ENCODE measurements at regions not wholly inside any gene's neighbourhood (a gene's known extent, or its start where the extent isn't known, plus 50 kb on each side); places are given as distances from the start of the nearest gene placed in this dataset.
"Not testable (repeated sequence)": the region's sequence is repeated elsewhere in the genome, so short reads cannot be mapped to it uniquely, and the experiment has no call there.

GRCh38 chr2:34750742-34751141 is 1151.6 kb upstream of the FAM98A start:
- not testable (repeated sequence) for DNase-seq (ENCODE audit: low read depth in 4 of 4, low spot score in 1 of 4)

- DNase-seq (ENCODE audit: low read depth in 4 of 4, low spot score in 1 of 4), result no peak
Observed at GRCh38 chr2:34747643-34748042, 1148.5 kb upstream of the FAM98A start.

GRCh38 chr2:34738691-34739090 is 1139.6 kb upstream of the FAM98A start:
- no peak for DNase-seq (ENCODE audit: low read depth in 4 of 4, low spot score in 1 of 4)

DNA sequence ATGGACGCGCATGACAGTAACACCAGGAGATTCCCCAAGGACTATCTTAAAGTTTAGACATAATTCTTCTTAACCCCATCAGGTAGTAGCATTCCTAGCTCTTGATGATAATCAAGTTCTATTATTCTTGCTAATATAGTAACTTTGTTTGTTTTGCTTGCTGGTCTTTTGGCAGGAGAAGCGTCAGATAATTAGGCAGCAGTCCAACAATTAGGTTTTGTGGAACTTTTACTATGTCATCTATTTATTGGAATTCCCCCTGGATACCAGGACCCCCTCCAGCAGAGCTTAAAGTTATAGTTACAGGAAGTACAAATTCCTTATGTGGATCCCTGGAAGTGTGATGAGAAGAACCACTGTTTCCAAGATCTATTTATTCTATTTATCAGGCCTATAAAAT is 1138.0 kb upstream of the FAM98A start:
- no peak for DNase-seq (ENCODE audit: low read depth in 4 of 4, low spot score in 1 of 4)

- no peak for DNase-seq (ENCODE audit: low read depth in 4 of 4, low spot score in 1 of 4)
Observed at GRCh38 chr2:34736482-34736881, 1137.4 kb upstream of the FAM98A start.

GRCh38 chr2:34734662-34735061 is 1135.6 kb upstream of the FAM98A start:
- no peak for DNase-seq (ENCODE audit: low read depth in 4 of 4, low spot score in 1 of 4)

- no peak for DNase-seq (ENCODE audit: low read depth in 4 of 4, low spot score in 1 of 4)
Observed at GRCh38 chr2:34734042-34734441, 1134.9 kb upstream of the FAM98A start.

GRCh38 chr2:34731292-34731691 is 1132.2 kb upstream of the FAM98A start:
- no peak for DNase-seq (ENCODE audit: low read depth in 4 of 4, low spot score in 1 of 4)

GRCh38 chr2:34729845-34730244 is 1130.7 kb upstream of the FAM98A start:
- DNase-seq (ENCODE audit: low read depth in 4 of 4, low spot score in 1 of 4), result no peak

DNA sequence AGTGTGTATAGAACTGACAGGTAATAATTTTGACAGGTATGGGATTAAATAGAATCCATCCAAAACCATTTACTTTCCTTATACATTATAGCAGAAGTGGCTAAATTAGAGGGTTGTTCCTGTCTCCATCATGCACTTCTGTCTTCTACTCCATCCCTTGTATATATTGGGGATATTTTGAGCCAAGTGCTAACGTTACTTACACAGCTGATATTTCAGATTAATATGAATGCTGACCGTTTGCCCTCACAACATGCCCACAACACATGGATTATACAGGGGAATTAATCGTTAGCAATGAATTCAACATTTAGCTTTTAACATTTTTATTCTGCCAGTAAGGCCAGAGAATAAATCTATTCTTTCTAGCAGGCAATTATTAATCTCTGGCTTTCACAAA is 1125.0 kb upstream of the FAM98A start:
- DNase-seq (ENCODE audit: low read depth in 4 of 4, low spot score in 1 of 4), result no peak

- DNase-seq (ENCODE audit: low read depth in 4 of 4, low spot score in 1 of 4), result no peak
Observed at GRCh38 chr2:34723683-34724082, 1124.6 kb upstream of the FAM98A start.

DNA sequence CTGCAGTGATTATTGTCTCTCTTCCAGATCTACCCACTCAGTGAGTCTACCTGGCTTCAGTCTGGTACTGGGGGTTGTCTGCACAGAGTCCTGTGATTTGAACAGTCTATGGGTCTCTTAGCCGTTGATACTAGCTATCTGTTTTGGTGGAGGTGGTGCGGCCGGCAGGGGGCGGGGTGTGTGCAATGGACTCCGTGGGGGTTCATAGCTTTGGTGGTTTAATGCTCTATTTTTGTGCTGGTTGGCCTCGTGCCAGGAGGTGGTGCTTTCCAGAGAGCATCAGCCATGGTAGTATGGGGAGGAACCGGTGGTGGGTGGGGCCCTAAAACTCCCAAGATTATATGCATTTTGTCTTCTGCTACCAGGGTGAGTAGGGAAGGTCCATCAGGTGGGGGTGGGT is 1120.1 kb upstream of the FAM98A start:
- no peak for DNase-seq (ENCODE audit: low read depth in 4 of 4, low spot score in 1 of 4)

DNA sequence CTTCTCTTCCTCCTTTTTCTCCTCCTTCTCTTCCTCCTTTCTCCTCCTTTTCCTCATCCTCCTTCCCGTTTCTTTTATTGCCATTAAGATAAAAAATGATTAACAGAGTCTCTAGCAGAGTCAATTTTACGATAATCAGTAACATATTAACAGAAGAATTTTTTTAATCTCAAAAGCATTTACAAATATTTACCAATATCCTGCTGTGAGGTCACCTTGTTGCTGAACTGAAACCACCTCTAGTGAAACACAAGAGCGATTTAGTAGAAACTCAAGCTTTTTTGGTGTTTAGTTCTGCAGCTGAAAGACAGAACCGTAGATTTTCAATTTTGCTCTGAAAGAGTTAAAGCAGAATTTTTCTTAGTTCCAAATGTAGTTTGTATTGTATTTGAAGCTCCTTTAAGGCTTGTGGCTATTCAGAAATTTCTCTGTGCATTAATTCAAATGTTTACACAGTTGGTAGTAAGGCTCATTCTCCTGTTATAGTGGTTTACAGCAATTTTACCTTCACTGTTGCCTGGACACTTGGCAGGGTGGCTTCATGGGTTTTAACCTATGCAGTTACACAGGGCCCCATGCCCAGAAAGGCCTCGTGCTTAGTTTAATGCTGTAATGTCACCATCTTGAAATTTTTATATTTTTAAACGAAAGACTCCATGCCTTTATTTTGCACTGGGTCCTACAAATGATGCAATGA is 1106.6 kb upstream of the FAM98A start:
- no peak for DNase-seq (ENCODE audit: low read depth in 4 of 4, low spot score in 1 of 4)

DNA sequence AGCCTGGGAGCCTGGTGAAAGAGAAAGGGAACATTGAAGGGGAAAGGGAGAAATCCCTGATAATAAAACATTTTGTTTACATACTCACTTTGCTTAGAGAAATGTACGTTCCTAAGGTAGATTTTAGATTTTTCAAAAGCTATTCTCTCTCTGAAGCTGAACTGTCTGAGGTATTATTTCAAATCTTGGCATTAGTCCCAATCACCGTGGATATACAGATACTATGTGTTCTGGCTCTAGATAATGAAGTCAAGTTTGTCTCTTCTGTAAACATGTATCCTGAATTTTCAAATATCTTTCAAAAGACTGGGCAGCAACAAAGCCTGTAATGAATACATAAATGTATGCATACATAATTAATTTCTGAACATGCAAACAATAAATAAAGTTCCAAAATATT is 1104.2 kb upstream of the FAM98A start:
- no peak for DNase-seq (ENCODE audit: low read depth in 4 of 4, low spot score in 1 of 4)

DNA sequence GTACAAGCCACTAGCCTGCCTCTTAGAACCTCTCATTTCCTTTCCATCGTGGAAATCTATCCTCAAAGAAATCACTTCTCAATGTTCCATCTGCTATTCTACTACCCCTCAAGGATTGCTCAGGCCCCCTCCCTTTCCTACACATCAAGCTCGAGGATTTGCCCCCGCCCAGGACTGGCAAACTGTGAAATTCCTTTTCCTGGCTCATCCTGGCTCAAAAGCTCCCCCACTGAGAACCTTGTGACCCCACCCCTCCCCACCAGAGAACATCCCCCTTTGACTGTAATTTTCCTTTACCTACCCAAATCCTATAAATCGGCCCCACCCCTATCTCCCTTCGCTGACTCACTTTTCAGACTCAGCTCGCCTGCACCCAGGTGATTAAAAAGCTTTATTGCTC is 1103.3 kb upstream of the FAM98A start:
- not testable (repeated sequence) for DNase-seq (ENCODE audit: low read depth in 4 of 4, low spot score in 1 of 4)

GRCh38 chr2:34677591-34677990 is 1078.5 kb upstream of the FAM98A start:
- DNase-seq (ENCODE audit: low read depth in 4 of 4, low spot score in 1 of 4), result not testable (repeated sequence)

DNA sequence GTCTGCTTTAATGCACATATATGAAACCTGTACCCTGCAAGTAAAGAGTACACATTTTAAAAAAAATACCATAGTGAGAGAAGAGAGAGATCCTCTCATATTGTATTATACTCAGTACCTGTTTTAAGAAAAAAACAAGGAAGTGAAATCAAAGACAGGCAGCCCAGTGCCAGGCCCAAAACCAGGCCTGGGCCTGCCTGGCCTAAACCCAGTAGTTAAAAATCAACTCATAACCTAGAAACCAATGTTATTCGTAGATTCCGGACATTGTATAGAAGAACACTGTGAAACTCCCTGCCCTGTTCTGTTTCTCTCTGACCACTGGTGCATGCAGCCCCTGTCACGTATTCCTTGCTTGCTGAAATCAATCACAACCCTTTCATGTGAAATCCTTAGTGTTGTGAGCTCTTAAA is 1078.0 kb upstream of the FAM98A start:
- DNase-seq (ENCODE audit: low read depth in 4 of 4, low spot score in 1 of 4), result not testable (repeated sequence)

DNA sequence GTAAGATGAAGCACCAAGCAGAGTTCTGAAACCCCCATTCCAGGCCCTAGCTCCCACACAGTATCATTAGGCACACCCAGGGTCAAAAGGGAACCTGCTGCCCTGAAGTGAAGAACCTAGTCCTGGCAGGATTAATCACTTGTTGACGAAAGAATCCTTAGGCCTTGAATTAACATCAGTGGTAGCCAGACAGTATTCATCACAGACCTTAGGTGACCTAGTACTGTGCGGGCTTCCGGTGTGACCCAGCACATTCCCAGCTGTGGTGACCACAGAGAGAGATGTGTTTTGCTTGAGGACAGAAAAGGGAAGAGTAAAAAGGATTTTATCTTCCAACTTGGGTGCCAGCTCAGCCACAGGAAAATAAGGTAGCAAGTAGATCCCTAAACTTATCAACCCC is 1071.4 kb upstream of the FAM98A start:
- no peak for DNase-seq (ENCODE audit: low read depth in 4 of 4, low spot score in 1 of 4)

DNA sequence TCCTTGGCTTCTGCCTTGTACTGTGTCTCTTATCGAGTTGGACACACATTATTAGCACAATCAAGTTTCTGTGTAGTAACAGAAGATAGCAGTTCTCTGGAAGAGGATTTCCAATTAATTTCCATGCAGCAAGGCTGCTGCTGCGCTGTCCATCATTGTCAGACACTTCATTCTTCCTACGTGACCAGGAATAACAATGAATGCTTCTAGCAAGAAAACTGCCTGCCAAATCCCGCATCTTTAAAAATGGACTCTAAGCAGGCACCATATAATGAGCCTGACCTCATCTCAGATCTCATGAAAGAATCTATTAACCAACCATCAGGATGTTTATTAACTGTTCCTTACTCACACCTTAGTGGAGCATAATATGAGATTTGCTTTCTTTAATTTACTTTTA is 1067.7 kb upstream of the FAM98A start:
- DNase-seq (ENCODE audit: low read depth in 4 of 4, low spot score in 1 of 4), result no peak

- DNase-seq (ENCODE audit: low read depth in 4 of 4, low spot score in 1 of 4), result no peak
Observed at GRCh38 chr2:34664266-34664665, 1065.2 kb upstream of the FAM98A start.

GRCh38 chr2:34663314-34663713 is 1064.2 kb upstream of the FAM98A start:
- DNase-seq (ENCODE audit: low read depth in 4 of 4, low spot score in 1 of 4), result no peak

- DNase-seq (ENCODE audit: low read depth in 4 of 4, low spot score in 1 of 4), result no peak
Observed at GRCh38 chr2:34660741-34661140, 1061.6 kb upstream of the FAM98A start.

- DNase-seq (ENCODE audit: low read depth in 4 of 4, low spot score in 1 of 4), result no peak
Observed at GRCh38 chr2:34656632-34657031, 1057.5 kb upstream of the FAM98A start.
